NCI-H2227 (cell line): ENCODE measurements at regions not wholly inside any gene's neighbourhood (a gene's known extent, or its start where the extent isn't known, plus 50 kb on each side); places are given as distances from the start of the nearest gene placed in this dataset.
"Not testable (repeated sequence)": the region's sequence is repeated elsewhere in the genome, so short reads cannot be mapped to it uniquely, and the experiment has no call there.

Experiments used
- DNase-seq: peaks from one replicate; lab custom pipeline; 2025; ENCODE audit not compliant: unreplicated experiment; lab: John Stamatoyannopoulos, UW

DNA sequence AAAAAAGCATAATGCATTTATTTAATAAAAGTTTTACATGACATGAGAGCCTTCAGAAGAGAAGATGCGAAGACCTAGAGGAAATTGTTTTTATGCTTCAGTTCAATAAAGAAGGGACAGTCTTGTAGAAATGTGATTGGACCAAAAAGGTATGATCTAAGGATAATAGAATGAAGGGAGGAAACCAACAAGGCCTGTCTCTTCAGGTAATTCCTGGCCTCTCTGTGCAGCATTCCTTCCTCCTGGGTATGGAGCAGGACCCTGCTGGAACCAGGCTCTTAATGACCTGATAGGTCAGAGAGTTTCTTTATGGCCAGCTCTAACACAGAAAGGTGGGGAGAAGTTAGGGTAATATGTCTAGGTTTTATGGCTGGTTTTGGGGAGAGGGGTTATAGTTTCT lies 162.8 kb upstream of the HEY2 start:
- DNase-seq: no peak

DNA sequence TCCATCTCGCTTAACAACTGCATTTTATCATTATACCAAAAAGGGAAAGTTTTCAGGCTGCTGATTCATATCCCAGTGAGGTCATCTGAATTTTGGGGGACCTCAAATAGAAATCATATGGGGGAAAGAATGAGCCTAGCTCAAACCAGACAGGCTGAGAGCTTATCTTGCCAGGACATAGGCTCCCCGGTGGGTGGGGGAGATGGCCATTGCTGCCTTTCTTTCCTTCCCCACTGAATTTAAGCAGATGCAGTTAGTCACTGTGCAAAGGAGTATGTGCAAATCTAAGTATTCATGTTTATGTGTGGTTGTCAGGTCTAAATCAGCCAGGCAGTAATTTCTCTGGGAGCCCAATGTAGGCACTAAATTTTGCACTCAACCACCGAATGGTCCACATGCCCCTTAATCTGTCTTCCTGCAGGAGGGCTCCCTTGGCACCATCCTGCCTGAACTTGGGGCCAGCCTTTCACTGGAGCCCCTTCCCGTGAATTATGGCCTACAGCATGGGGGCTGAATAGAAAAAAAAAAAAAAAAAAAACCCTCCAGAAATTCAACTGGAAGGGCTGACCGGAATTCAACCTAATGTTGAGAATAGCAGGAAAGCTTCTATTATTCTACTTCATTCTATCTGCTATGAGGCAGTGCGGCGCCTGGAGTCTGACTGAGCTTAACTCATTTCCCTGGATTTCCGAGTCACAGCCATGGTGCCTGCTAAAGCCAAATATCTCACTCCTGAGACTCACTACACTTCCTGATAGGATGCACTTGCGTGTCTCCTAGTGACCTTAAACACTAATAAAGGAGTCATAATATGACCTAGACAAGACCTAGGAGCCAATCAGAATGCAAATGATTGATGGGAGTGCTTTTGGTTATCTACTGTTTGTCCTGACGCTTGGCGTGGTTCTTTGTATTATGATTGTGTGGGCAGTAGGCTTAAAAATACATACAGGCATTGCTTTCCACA lies 161.5 kb upstream of the HEY2 start:
- DNase-seq: no peak

DNA sequence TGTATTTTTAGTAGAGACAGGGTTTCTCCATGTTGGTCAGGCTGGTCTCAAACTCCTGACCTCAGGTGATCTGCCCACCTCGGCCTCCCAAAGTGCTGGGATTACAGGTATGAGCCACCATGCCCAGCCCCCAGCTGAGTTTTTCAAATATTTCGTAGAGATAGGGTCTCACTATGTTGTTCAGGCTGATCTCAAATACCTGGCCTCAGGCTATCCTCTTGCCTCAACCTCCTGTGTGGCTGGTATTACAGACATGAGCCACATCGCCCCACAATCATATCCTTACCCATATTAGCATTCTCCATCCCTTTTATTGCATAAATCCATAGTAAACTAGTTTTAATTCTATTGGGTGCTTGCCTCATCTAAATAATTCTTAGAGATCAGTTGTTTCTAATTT lies 157.6 kb upstream of the HEY2 start:
- not testable (repeated sequence) for DNase-seq

DNA sequence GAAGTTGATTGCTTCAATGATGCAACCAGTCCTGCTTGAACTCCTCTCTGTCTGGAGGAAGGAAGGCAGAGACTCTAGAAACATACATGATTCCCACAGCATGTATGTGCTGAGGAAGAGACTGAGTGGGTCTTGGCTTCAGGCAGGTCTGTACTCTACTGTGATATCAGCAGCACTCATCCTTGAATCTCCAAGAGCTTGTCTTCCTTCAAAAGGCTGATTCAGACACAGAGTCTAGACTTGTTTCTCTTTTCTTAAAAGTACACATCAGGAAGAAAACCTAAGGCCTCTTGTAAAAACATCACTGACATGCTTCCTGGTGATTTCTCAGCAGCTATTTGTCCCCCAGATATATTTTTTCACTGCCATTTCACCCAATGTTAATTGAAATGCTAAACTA lies 155.7 kb upstream of the HEY2 start:
- DNase-seq: no peak

DNA sequence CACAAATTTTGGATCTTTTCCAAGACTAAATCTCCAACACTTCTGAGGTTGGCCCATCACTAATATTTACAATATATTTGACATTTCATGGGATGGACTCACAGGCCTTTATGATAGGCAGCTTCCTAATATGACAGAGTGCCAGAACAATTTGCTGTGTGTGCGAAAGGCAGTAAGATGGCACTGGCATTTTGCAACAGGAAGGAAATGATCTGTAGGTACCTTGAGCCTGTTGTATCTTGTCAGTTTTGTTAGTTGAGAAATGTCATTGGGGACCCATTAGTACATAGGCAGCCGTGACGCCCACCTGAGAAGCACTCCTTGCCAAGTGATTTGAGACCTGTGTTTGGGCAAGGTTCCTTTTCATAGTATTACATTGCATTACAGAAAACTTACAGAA lies 153.4 kb upstream of the HEY2 start:
- DNase-seq: no peak

DNA sequence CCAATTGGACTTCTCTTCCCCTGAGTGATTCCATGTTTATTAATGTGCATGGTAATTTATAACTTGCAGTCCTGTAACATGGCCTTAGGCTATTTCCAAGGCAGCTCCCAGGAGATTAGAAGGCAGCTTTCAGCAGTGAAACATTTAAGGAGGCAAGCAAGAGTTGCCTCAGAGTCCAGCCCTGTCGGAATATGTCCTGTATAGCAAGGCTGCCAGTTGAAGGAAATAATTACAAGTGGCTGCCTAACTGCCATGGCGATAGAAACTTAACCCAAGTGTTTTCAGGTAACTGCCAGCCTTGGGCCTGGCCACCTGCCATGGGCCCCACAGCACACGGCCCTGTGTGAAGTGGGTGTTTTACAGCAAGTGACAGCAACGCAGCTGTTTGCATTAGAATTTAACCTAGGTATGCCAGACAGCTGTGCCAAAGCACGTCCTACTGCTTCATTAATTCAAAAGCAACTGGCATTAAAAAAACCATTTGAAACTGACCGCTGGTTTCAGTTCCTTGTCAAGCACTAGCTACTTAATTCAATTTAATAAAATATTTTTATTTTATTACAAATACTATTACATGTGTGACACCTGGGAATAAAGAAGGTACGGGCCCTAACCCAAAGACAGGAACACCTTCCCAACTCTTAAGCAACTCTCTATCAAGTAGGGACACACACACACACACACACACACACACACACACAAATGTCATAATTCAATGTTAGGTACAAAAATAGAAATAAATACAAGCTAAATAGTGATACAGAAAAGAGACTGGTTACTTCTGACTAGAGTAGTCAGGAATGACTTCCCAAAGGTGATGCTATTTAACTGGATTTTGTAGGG lies 151.8 kb upstream of the HEY2 start:
- DNase-seq: no peak

DNA sequence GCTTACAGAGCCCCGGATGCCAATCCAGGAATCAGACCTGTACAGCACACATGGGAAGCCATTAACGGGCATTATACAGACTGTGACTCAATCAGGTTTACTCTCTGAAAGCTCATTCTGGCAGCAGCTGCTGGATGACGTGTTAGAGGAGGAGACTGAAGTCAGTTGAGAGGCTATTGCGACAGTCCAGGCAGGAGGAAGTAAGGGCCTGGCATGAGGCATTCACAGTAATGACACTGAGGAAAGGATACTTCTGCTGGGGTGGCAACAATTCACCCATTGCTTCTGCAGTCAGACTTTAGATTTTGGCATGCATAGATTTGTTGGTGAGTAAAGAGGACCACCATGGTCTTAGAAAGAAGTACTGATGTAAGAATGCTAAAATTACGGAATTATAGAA lies 151.0 kb upstream of the HEY2 start:
- DNase-seq: no peak

DNA sequence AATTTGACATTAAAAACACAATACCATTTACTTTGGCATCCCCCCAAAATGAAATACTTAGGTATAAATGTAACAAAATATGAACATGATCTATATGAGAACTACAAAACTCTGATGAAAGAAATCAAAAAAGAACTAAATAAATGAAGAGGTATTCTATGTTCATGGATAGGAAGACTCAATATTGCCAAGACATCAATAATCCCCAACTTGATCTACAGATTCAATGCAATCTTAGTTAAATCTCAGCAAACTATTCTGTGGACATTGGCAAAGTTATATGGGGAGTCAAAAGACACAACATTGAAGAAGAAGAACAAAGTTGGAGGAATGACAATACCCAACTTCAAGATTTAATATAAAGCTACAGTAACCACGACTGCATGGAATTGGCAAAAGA lies 145.2 kb upstream of the HEY2 start:
- DNase-seq: no peak

DNA sequence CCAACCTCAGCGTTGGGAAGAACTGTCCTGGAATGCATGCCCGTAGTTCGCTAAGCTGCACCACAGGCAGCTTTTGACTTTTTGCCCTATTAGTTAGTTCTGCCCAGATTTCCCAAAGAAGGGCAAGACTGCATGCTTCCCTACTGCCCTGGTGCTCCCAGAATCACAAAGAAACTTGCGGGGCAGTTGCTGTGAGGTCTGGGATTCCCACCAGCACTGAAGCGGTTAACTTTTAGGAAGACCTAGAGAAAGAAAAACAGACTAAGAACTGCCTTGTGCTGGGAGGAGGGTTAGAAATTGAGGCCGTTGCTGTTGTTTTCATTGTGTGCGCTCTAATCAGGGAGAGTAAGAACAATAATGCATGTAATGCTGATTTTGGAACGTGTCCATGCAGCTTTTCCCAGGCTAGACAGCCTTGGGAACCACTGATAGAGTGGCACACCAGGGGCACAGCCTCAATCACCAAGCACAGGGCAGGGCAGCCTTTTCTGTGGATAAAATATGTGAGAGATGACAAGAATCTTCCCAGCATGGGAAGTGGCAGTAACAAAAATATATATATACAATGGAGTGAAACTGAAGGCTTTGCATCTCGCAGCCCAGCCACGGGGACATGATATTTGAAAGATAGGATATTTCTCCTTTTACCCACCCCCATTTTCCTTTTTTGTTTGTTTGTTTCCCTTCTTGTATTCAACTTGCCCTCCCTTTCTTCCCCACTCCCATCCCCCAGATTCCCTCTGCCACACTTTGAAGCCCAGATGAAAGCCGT lies 137.7 kb upstream of the HEY2 start:
- peak; percentile 3 for DNase-seq

DNA sequence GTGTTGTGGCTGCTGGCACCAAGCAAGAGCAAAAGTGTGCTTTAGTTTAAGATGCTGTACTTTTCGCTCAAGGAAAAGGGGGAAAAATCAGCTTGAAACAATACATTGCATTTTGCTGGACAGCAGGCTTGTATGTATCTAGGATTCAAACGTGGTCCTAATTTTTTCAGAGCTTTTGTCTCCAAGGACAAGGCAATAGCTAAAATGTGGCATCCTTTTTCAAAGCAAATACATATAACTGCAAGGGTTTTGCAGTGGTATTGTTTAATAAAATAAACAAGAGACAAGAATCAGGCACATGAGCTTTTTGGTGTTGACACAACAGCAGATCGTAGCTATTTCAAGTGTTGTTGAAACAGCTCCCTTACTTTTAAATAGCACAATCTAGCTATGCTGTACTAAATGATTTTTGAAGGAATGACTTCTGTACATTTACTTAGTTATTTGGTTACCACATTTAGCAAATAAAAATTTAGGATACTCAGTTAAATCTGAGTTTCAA lies 137.0 kb upstream of the HEY2 start:
- DNase-seq: no peak

DNA sequence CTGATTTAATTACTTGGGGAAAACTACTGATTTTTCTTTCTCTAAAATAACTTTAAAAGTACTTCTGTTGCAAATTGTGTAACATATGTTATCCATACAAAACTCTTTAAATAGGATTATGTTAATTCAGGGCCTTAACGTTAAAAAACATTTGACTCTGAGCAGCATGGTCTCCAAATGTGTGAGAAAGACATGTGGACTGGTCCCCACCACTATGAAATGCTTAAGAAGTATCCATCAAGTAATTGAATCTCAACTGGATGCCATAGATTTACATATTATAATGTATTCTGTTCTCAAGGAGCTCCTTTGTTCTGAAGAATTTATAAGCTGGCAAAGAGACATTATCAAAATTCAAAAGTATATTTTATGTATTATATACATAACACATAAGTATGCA lies 130.8 kb upstream of the HEY2 start:
- no peak for DNase-seq

DNA sequence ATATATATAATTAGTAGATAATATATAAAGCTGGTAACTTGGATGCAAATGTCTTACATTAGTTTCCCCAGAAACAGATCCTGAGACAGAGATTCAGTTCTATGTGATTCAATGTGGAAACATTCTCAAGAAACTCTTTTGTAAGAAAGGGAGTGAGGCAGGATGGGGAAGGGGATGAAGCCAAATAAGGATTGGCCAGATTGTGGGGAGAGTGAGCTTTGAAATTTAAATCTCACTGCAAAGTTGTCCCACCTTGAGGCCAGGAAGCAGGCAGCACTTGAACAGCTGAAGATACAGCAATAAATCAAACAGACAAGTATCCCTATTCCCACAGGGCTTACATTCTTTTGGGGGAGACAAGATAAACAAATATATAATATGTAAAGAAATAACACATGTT lies 126.3 kb upstream of the HEY2 start:
- no peak for DNase-seq

DNA sequence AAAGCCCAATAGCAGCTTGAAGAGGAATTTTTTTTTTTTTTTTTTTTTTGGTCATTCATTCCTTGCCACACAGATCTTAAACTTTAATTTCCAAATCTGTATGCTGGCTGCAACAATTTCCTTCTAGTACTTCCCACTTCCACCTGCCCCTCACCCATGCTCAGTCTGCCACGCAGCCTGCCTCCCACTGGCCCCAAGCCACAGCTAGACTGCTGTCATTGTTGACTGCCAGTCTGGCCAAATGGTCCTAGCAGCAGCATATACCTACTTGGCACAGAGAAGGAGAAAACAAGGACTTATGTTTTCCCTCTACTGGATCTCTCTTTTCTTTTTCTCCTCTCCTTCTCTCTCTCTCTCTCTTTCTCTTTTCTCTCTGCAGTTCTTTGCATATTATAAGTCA lies 118.3 kb upstream of the HEY2 start:
- no peak for DNase-seq

DNA sequence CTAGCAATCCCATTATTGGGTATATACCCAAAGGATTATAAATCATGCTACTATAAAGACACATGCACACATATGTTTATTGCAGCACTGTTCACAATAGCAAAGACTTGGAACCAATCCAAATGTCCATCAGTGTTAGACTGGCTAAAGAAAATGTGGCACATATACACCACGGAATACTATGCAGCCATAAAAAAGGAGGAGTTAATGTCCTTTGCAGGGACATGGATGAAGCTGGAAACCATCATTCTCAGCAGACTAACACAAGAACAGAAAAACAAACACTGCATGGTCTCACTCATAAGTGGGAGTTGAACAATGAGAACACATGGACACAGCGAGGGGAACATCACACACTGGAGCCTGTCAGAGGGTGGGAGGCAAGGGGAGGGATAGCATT lies 113.4 kb upstream of the HEY2 start:
- DNase-seq: not testable (repeated sequence)

DNA sequence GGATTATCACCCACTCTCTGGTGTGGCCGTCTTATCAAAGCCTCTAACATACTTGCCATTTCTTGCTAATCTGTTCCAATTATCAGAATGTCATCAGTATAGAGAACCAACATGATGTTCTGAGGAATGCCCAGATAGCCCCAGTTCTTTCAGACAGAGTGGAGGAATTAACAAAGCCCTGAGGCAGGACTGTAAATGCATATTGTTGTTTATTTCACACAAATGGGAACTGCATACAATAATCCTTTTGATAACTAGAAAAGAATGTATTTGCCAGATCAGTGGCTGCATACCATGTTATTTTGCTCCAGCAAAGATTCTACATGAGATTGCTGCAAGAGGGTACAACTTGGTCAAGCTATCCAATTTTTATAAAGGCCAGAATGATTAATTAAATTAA lies 112.8 kb upstream of the HEY2 start:
- no peak for DNase-seq

DNA sequence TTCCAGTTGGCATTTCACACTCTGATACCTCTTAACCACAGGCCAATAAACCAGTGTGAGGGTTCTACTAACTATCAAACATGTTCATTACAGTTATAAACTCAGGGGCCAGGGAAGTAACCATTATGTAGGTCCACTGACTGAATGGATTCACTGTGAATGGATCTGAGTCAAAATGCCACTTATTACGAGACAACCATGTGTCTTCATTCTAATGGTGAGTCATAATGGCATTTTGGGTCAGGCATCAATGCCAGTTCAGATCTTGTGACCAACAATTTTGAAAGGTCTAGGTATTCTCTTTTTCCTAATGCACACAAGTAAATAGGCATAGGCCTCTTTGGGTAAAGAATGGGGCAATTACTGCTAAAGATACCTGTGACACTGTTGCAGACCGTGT lies 112.2 kb upstream of the HEY2 start:
- no peak for DNase-seq

DNA sequence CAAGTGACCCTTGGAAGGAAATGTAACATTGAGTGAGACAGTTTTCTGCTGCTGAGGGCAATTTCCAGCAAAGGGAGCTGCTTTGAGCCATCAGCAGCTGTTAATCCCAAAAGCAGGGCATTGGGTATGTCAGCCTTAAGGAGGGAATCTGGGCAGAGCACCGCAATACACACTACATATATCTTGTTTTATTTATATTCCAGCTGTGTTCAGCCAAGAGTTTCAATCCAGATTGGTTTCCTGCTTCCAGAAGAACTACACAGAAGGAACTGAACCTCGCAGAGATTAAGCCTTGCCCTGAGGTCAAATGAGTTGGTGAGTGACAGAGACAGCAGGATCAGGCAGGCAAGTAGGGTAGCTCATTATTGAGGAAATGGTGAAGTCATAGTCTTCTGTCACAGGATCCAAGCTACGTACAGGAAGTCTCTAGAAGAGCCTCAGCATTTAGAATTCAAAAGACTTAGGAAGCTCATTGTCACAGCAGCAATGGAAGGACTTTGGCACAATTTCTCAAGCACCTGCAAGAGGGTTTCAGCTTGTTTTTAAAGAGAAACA lies 109.9 kb upstream of the HEY2 start:
- DNase-seq: no peak

DNA sequence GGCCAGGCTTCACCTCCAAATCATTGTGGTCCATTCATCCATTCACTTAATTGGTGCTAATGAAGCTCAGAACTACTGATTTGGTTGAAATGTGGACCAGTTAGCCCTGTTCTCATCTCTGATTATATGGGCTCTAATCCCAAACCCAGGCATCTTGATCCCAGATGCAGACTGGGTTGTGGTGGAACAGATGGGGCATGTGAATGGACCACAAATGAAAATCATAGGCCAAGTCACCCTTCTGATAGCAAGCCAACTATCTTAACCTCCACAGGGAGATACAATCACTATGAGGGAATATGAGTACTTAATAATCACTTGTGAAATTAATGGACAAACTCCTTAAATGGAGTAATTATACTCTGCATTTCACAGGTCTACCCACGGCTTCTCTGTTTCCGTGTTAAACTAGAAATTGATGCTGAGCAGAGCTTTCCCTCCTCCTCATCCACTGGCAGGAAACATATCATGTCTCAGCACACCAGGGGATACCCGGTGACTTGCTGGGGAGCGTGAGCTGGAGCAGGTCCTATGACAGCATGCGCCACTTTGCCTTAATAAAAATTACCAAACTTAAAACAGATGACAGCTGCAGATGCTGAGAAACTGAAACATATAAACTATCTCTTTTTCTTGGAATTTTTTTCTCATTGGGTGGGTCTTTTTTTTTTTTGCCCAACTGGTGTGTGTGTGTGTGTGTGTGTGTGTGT lies 108.8 kb upstream of the HEY2 start:
- DNase-seq: no peak

DNA sequence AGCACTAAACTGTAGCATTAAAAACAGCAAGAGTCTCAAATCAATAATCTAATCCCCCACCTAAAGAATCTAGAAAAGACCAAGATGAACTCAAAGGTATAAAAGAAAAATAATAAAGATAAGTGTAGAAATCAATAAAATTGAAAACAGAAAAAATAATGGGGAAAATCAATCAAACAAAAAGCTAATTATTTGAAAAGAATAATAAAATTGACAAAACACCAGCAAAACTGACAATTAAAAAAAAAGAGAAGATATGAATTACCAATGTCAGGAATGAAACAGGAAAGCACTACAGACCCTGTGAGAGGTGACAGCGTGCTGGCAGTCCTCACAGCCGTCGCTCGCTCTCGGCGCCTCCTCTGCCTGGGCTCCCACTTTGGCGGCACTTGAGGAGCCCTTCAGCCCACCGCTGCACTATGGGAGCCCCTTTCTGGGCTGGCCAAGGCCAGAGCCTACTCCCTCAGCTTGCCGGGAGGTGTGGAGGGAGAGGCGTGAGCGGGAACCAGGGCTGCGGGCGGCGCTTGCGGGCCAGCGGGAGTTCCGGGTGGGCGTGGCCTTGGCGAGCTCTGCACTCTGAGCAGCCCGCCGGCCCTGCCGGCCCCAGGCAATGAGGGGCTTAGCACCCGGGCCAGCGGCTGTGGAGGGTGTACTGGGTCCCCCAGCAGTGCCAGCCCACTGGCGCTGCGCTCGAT lies 105.3 kb upstream of the HEY2 start:
- not testable (repeated sequence) for DNase-seq

DNA sequence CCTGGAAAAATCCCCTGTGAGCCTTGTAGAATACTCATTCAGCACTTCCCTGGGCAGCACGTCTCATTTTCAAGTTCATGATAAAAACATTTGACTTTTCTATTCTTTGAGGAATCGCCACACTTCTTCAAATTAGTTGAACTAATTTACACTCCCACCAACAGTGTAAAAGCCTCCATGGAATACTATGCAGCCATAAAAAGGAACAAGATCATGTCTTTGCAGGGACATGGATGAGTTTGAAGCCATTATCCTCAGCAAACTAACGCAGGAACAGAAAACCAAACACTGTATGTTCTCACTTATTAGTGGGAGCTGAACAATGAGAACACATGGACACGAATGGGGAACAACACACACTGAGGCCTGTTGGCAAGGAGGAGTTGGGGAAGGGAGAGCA lies 102.0 kb upstream of the HEY2 start:
- DNase-seq: no peak
